ENCODE measurements at regions not wholly inside any gene's neighbourhood (a gene's known extent, or its start where the extent isn't known, plus 50 kb on each side); places are given as distances from the start of the nearest gene placed in this dataset.

- no peak for DNase-seq
These were observed 93.6 kb upstream of the AGBL1 start for GRCh38 chr15:85986116-85986515.

- no peak for DNase-seq
These were observed 92.9 kb upstream of the AGBL1 start for GRCh38 chr15:85986741-85987140.

DNA sequence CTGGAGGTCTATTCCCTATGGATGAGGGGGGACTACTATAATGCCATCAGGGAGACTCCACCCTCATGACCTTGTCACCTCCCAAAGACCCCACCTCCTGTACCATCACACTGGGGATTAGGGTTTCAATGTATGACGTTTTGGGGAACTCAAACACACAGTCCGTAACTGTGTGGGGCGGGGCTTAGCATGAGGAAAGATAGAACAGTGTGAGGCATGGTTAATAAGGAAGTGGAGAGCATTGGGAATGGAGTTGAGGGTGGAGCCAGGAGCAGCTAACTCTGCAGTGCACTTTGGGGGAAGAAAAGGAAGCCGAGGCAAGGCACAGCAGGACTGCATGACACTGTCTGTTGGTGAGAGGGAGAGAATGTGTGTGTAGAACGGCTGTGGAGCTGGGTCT, 90.9 kb upstream of the AGBL1 start:
- no peak for DNase-seq

DNA sequence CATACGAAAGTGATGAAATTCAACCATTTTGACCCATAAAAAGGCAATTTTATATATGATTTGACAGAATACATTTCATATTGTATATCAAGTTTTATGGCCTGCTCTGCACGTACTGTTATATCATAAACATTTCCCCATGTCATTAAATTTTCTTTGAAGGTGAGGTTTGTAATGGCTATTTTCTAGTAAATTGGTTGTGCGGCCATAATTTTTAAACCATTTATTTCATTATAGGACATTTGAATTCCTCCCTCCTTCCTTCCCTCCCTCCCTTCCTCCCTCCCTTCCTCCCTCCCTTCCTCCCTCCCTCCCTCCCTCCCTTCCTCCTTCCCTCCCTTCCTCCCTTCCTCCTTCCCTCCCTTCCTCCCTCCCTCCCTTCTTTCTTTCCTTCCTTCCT, 87.4 kb upstream of the AGBL1 start:
- no peak for DNase-seq

- no peak for DNase-seq
These were observed 86.6 kb upstream of the AGBL1 start for GRCh38 chr15:85993116-85993515.

DNA sequence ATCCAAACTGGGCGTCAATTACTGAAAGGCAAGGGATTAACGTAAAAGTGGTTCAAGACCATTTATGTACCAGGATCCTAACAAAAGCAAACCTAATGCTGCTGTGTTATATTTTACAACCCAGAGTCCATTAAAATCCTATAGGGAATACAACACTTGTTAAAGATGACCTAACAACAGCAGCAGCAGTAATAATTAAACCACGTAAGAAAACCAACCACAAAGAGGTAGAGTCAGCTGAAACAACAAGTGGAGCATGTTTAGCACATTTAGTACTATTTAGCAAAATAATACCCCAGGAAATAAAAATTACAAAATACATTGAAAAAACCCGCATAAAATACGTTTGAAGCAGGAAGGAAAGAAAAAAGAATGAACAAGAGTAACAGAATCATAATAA, 82.1 kb upstream of the AGBL1 start:
- DNase-seq, result no peak

DNA sequence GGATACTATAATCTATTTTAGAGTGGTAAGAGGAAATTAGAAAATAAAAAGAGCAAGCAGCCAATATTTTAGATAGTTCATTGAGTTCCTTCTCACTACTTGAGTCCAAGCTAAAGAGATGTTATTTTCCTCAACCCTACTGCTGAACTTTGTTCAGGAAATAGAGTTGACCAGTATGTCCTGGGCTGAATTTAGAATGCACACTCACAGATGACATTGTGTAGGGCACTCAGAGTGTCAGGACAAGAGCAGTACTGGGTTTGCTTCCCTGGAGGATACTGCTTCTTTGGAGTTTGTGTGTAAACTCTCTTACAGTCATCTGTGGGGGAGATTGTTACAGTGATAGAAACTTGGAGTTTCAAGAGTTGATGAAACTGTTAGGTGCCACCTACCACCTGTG, 80.0 kb upstream of the AGBL1 start:
- DNase-seq, result no peak

DNA sequence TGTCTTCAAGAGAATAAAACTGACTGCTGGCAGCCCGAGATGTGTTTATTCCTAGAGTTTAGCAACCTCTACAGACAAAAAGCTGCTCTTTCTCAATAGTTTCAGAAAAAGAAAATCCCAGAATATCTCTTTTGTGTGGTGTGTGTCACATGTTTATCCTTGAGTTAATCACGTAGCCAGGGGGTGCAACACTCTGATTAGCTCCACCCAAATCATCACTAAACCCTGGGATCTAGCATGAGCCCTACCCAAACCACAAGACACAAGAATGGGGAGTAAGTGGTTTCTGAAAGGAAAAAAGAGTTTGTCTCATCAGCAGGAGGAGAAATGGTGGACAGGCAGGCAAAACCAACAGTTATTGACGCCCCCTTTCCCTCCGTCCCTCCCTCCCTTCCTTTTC, 78.5 kb upstream of the AGBL1 start:
- DNase-seq, result no peak

DNA sequence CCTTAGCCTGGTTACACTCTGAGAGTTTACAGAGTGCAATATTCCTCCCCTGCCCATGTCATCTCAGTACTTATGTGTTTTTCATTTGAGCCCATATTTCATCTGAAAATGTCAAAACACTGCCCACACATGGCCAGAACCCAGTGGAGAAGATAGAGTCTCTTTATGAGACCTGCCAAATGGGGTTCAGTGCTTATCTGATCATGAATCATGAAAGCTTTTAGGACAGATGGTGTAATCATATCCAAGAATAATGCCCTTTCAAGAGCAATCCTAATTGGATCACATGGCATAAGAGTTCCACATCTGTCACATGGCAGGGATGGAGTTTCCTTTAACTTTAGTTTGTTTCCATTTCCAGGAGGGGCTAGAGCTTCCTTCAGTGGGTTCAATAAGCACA, 77.2 kb upstream of the AGBL1 start:
- DNase-seq, result no peak

DNA sequence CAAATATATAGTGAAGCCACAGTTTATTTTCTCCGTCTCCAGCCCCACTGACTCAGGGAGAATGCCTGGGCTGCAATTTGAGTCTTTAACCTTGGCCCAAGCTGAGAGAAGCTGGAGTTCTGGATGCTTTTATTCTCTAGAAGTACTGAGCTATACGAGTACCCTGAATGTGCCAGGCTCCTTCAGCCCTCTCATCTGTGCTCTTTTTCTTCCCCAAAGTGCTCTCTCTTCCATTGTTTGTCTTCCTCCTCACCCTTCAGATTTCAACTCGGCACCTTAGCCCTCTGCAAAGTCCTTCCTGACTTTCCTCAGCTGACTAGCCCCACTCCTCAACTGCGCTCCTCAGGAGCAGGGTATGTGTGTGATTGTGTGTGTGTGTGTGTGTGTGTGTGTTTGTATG, 75.6 kb upstream of the AGBL1 start:
- no peak for DNase-seq

GRCh38 chr15:86006546-86006945, 73.1 kb upstream of the AGBL1 start:
- DNase-seq, result no peak

- no peak for DNase-seq
These were observed 69.9 kb upstream of the AGBL1 start for GRCh38 chr15:86009727-86010126.

GRCh38 chr15:86010398-86010797, 69.3 kb upstream of the AGBL1 start:
- no peak for DNase-seq

DNA sequence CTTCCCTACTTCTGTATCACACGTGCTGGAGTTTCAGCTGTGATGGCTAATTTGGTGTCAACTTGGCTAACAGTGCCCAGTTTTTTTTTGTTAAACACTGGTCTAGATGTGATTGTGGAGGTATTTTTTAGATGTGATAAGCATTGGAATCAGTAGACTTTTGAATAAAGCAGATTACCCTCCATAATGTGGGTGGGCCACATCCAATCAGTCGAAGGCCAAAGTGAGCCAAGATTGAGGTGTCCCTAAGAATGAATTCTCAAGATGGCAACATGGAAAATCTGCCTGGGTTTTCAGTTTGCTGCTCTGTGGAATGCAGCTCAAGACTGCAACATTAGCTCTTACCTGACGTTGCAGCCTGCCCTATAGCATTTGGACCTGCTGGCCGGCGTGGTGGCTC, 68.8 kb upstream of the AGBL1 start:
- no peak for DNase-seq

DNA sequence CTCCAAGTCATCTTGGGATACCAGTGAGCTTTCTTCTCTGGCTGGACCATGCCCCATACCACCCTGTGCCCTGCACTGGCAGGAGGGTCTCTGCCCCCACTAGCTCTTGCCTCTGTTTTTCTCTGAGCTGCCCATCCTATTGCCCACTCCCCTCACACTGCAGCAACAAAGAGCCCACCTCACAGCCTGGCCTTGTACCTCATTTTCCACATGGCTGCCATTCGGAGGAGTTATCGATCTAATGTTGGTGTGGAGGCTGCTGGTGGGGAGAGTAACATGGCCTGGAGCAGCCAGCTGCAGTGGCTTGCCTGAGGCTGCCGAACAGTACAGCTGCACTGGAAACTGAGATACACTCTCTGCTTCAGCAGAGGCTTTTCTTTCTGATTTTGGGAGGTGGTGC, 65.7 kb upstream of the AGBL1 start:
- DNase-seq, result no peak

DNA sequence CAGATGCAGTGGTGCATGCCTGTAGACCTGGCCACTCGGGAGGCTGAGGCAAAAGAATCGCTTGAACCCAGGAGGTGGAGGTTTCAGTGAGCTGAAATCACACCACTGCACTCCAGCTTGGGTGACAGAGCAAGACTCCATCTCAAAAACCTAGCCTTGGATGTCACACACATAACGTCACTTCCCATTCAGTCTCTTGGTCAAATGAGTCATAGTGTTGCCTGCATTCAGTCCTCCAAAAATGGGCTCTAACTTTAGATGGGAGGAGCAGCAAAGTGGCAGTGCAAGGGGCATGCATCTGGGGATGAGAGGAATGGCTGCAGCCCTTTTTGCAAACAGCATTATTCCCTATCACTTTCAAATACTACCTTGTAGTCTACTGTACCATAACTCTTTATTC, 62.9 kb upstream of the AGBL1 start:
- DNase-seq, result no peak

DNA sequence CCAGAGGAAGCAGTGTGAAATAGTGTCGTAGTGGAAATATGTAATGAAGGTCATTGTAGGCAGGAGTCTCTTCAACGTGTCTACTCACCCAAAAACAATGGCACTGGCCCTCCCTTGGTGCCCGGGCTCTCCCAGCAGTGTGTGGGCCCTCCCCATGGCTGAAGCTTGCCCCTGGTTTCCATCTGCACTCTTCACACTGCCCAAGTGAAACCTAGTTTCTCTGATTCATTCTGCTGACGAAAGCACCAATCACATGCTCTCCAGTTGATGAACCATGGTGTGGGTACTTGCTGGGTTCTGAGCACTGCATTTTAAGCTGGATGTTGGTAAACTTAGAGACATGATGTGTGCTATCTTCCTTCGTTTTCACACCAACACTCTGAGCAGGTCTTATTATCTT, 61.0 kb upstream of the AGBL1 start:
- DNase-seq, result no peak

DNA sequence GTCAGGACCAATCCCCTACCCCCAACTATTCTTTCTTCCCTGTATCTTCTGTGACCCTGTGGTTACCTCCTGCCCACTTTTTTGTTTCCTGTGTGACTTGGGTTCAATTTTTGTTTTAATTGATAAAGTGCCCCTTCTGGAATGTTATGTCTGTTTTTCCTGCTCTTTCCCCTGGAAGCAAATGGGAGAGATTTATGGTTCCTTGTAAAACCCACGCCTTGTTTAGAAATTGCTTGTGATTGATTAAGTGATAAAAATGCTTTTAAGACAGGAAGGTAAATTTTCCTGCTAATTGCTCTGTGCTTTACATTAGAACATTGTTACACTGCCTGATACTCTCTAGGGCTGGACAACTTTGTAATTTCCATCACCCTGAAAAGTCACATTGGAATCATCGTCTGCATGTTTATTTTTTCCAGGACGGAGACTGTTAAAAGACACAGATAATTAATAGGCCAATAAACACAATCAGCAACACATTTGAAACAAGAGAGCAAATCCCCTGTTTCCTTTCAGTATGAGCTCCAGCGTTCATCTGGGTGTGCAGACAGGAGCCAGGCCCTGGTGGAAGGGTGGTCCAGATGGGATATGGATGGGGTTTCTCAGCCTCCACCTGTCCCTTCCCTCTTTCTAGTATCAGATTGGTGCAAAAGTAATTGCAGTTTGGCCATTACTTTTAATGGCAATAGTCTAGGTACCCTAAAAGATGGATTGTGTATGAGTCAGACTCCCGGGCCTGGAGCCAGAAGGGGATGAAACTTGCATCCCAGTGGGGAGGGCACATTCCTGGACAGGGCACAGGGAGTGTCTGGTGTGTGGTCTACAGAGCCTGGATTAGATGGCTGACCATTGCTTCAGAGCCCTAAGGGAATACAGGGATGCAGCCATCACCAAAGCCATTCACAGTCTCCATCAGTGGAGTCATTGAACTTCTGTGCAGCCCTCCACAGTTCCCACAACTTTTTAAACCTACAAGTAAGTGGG, 58.1 kb upstream of the AGBL1 start:
- DNase-seq, result no peak

DNA sequence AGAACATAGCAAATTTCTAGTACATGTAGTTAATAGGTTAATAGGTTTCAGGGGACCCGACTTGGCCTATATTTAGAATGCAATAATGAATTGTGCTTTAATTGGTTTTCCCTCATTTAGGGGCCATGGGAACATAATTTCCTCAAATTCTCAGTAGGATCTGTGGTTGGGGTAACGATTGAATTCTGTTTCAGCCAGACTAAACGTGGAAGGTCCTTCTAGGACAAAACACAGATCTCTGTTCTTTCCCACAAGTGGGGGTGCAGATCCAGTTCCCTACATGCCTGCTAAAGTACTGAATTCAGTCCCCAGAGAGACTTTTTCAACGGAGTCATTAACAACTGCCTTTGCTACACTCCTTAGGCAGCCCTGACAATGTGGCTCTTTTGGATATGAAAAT, 50.7 kb upstream of the AGBL1 start:
- DNase-seq, result no peak

Data from activated effector memory CD4-positive, alpha-beta T cell treated with Interleukin-2 at 50 U/mL for 16 hours (primary cell).